NB4 (cell line): ENCODE measurements at regions not wholly inside any gene's neighbourhood (a gene's known extent, or its start where the extent isn't known, plus 50 kb on each side); places are given as distances from the start of the nearest gene placed in this dataset.

Experiments used
- MYC ChIP-seq: IDR thresholded peaks from 2 replicates; pipeline ENCODE4 v1.6.1; 2011; ENCODE audit warnings: low read depth, low read length
- POLR2A ChIP-seq: IDR thresholded peaks from 2 replicates; pipeline ENCODE4 v1.6.1; 2011; ENCODE audit warnings: mild to moderate bottlenecking; ENCODE audit not compliant: insufficient read length; ENCODE audit errors: extremely low read depth
- TF ChIP-seq, protein P1 (sequence below): IDR thresholded peaks from one replicate; pipeline ENCODE4 v1.5.1; 2012; ENCODE audit warnings: low read depth, low read length
- TF ChIP-seq, protein P2 (sequence below): IDR thresholded peaks from 2 replicates; pipeline ENCODE4 v1.6.1; 2011; ENCODE audit warnings: low read depth, low read length

- TF ChIP-seq, protein P1, sequence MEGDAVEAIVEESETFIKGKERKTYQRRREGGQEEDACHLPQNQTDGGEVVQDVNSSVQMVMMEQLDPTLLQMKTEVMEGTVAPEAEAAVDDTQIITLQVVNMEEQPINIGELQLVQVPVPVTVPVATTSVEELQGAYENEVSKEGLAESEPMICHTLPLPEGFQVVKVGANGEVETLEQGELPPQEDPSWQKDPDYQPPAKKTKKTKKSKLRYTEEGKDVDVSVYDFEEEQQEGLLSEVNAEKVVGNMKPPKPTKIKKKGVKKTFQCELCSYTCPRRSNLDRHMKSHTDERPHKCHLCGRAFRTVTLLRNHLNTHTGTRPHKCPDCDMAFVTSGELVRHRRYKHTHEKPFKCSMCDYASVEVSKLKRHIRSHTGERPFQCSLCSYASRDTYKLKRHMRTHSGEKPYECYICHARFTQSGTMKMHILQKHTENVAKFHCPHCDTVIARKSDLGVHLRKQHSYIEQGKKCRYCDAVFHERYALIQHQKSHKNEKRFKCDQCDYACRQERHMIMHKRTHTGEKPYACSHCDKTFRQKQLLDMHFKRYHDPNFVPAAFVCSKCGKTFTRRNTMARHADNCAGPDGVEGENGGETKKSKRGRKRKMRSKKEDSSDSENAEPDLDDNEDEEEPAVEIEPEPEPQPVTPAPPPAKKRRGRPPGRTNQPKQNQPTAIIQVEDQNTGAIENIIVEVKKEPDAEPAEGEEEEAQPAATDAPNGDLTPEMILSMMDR, result no peak
- TF ChIP-seq POLR2A (no peak), MYC (no peak)
- TF ChIP-seq, protein P2, sequence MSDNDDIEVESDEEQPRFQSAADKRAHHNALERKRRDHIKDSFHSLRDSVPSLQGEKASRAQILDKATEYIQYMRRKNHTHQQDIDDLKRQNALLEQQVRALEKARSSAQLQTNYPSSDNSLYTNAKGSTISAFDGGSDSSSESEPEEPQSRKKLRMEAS, result no peak
Measured at GRCh38 chr2:83630351-83630750, 828.7 kb downstream of the SUCLG1 start.
